Ovary (tissue), 7 donors: ENCODE measurements at regions not wholly inside any gene's neighbourhood (a gene's known extent, or its start where the extent isn't known, plus 50 kb on each side); places are given as distances from the start of the nearest gene placed in this dataset.

ENCODE experiments used
- DNase-seq, 5 donors: peaks; one replicate each; pipeline ENCODE4 v3.0.0-alpha.2; 2019 to 2020
- H3K27ac ChIP-seq, 2 donors: fragments of 200-600 bp; one replicate each; pipeline versions ENCODE4 v1.5.1 to v1.8.0; 2019 to 2022
- H3K27me3 ChIP-seq: fragments of 200-600 bp; one replicate; pipeline ENCODE4 v1.8.0; 2022
- H3K36me3 ChIP-seq: fragments of 200-600 bp; sonication (generic); one replicate; pipeline ENCODE4 v1.5.1; 2019
- H3K4me1 ChIP-seq: one replicate; pipeline ENCODE4 v1.8.1; 2013; ENCODE audit warnings: mild to moderate bottlenecking, moderate library complexity; ENCODE audit not compliant: insufficient read depth
- H3K4me3 ChIP-seq: fragments of 200-600 bp; sonication (generic); one replicate; pipeline ENCODE4 v1.5.1; 2017
- H3K9me3 ChIP-seq, 2 donors: fragments of 200-600 bp in 1 of 2; sonication (generic) in 1 of 2; one replicate each; pipeline versions ENCODE4 v1.5.1 to v1.8.1; 2013 to 2019; ENCODE audit warnings: mild to moderate bottlenecking in 1 of 2, moderate library complexity in 1 of 2
- CTCF ChIP-seq, 3 donors: fragments of 450-650 bp in 2 of 3; fragments of 200-600 bp in 1 of 3; IDR thresholded peaks; one replicate each; pipeline versions ENCODE4 v1.5.1 to v1.8.0; 2016 to 2022; ENCODE audit warnings: antibody characterized with exemption in 3 of 3, mild to moderate bottlenecking in 1 of 3
- EP300 ChIP-seq: sonication (generic); formaldehyde crosslinking; IDR thresholded peaks from one replicate; pipeline ENCODE4 v1.6.1; 2017; ENCODE audit warnings: antibody characterized with exemption
- POLR2A ChIP-seq: fragments of 450-650 bp; IDR thresholded peaks from one replicate; pipeline ENCODE4 v1.6.1; 2017; ENCODE audit warnings: antibody characterized with exemption, mild to moderate bottlenecking, moderate library complexity
- WGBS, 3 donors: extraction: QIAGEN DNeasy Blood & Tissue Kit in 1 of 3; methylation state at CpG; one replicate each; pipeline versions ENCODE4 v1.1.5 to v1.1.7; 2013 to 2017; 5-methylcytosine and 5-hydroxymethylcytosine counted together
- intact Hi-C, 4 donors: fragments of 100-400 bp; cut with DNase I; formaldehyde crosslinking; loops; one replicate each; pipeline versions ENCODE4 v1.11.0 to v1.15.1; 2022 to 2023
- donor health status: DM: no; HTN: no; CAD: no; lungs with moderate emphysema.
- donor health status: DM: no; HTN: no; CAD: no.
- donor health status: Bipolar disorder and iron deficiency.
- donor health status: DM: no; HTN: no; CAD: no.
- donor health status: DM: yes; HTN: yes; CAD: no.

- TF ChIP-seq POLR2A (no peak), EP300 (no peak), CTCF (IDR thresholded peaks at IDR 0.05) (no peak)
- H3K36me3 ChIP-seq, result no peaks in the 10 kb centered on the region
- no peak for DNase-seq
- H3K27me3 ChIP-seq, result no peaks in the 10 kb centered on the region
- intact Hi-C loops, result no loop called here
- H3K4me3 ChIP-seq, result no peak overlapping the region
- H3K4me1 ChIP-seq, result no peaks in the 10 kb centered on the region
- WGBS, 3 donors, result 82% methylated on average over 7 of the region's 7 CpGs
- no peaks in the 10 kb centered on the region for H3K9me3 ChIP-seq
- H3K27ac ChIP-seq, result no peak overlapping the region
Measured at GRCh38 chr3:23052620-23053019, 150.5 kb upstream of the UBE2E2 start.

GRCh38 chr3:23055733-23056376 lies 147.3 kb upstream of the UBE2E2 start:
- intact Hi-C loops, result no loop called here
- H3K9me3 ChIP-seq, result no peaks in the 10 kb centered on the region
- no peaks in the 10 kb centered on the region for H3K4me1 ChIP-seq
- H3K27me3 ChIP-seq, result no peaks in the 10 kb centered on the region
- no peak overlapping the region for H3K27ac ChIP-seq
- H3K4me3 ChIP-seq, result no peak overlapping the region
- DNase-seq, result no peak
- WGBS, 3 donors, result 14 to 34% (median 26%) methylated on average over 2 of the region's 2 CpGs
- no peak for TF ChIP-seq EP300
- TF ChIP-seq CTCF (IDR thresholded peaks at IDR 0.05), result no peak
- TF ChIP-seq POLR2A, result no peak
- H3K36me3 ChIP-seq, result no peaks in the 10 kb centered on the region

- no peak for TF ChIP-seq CTCF (IDR thresholded peaks at IDR 0.05)
- no peak for TF ChIP-seq EP300
- no peak for TF ChIP-seq POLR2A
- 86 to 94% (median 92%) methylated on average over 1 of the region's 1 CpG for WGBS, 3 donors
- Histone ChIP-seq H3K27ac (no peak overlapping the region), H3K36me3 (no peaks in the 10 kb centered on the region), H3K9me3 (no peaks in the 10 kb centered on the region), H3K4me1 (no peaks in the 10 kb centered on the region), H3K27me3 (no peaks in the 10 kb centered on the region), H3K4me3 (no peak overlapping the region)
- intact Hi-C loops, result no loop called here
- DNase-seq, result no peak
Measured at GRCh38 chr3:23062582-23062981, 140.5 kb upstream of the UBE2E2 start.

GRCh38 chr3:23062982-23063381 lies 140.1 kb upstream of the UBE2E2 start:
- intact Hi-C loops, result no loop called here
- no peak overlapping the region for H3K27ac ChIP-seq
- WGBS, 3 donors, result 94 to 100% (median 100%) methylated on average over 1 of the region's 1 CpG

More at GRCh38 chr3:23062982-23063381, 140.1 kb upstream of the UBE2E2 start:
- no peak for DNase-seq
- H3K4me3 ChIP-seq, result no peak overlapping the region
- H3K4me1 ChIP-seq, result no peaks in the 10 kb centered on the region
- H3K36me3 ChIP-seq, result no peaks in the 10 kb centered on the region
- H3K9me3 ChIP-seq, result no peaks in the 10 kb centered on the region
- H3K27me3 ChIP-seq, result no peaks in the 10 kb centered on the region
- TF ChIP-seq POLR2A (no peak), CTCF (IDR thresholded peaks at IDR 0.05) (no peak), EP300 (no peak)
